ENCODE measurements at regions not wholly inside any gene's neighbourhood (a gene's known extent, or its start where the extent isn't known, plus 50 kb on each side); places are given as distances from the start of the nearest gene placed in this dataset.

DNA sequence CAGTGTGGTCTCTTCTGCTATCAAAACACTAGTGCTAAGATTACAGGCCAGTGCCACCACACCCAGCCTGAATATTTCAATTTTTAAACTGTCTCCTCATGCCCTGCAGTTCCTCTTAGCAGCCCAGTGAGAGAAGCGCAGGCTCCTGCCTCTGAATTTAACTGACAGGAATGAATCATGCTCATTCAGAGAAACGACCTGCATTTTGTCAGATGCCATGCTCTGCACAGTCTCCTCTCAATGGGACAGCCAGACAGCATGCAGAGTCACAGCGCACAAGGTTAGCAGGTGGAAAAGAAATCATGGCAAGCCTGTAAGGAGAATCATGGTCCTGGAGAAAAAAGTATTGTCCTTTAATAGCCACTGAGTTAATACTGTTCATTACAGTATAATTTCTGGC lies 691.0 kb upstream of the SEL1L start:
- DNase-seq (ENCODE audit: low read depth), result no peak
- TF ChIP-seq, protein P1, sequence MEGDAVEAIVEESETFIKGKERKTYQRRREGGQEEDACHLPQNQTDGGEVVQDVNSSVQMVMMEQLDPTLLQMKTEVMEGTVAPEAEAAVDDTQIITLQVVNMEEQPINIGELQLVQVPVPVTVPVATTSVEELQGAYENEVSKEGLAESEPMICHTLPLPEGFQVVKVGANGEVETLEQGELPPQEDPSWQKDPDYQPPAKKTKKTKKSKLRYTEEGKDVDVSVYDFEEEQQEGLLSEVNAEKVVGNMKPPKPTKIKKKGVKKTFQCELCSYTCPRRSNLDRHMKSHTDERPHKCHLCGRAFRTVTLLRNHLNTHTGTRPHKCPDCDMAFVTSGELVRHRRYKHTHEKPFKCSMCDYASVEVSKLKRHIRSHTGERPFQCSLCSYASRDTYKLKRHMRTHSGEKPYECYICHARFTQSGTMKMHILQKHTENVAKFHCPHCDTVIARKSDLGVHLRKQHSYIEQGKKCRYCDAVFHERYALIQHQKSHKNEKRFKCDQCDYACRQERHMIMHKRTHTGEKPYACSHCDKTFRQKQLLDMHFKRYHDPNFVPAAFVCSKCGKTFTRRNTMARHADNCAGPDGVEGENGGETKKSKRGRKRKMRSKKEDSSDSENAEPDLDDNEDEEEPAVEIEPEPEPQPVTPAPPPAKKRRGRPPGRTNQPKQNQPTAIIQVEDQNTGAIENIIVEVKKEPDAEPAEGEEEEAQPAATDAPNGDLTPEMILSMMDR (IDR thresholded peaks at IDR 0.05; ENCODE audit: control insufficient read depth, insufficient read depth, low read depth, low read length, missing control alignments), result no peak
- no peak overlapping the region for H3K4me3 ChIP-seq (ENCODE audit: control insufficient read depth, low read depth, low read length)

DNA sequence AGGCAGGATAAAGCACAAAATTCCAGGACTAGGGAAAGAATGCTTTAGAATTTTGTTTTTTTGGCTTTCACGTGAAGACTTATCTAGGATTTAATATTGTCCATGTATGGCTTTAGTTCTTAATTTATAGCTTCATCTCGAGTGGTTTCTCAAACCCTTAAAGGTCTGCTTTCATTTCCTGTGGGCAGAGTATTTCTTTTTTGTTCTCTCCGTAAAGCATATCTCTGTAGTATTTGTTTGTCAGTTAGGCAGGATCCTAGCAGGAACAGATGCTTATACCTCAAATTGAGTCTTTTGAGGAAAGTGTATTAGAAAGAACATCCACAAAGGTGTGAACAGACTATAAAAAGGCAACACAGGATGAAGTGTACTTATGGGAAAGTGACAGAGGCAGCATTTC lies 697.1 kb upstream of the SEL1L start:
- no peak for DNase-seq (ENCODE audit: low read depth)
- TF ChIP-seq, protein P1 (IDR thresholded peaks at IDR 0.05; ENCODE audit: control insufficient read depth, insufficient read depth, low read depth, low read length, missing control alignments), result no peak
- H3K4me3 ChIP-seq (ENCODE audit: control insufficient read depth, low read depth, low read length), result no peak overlapping the region

DNA sequence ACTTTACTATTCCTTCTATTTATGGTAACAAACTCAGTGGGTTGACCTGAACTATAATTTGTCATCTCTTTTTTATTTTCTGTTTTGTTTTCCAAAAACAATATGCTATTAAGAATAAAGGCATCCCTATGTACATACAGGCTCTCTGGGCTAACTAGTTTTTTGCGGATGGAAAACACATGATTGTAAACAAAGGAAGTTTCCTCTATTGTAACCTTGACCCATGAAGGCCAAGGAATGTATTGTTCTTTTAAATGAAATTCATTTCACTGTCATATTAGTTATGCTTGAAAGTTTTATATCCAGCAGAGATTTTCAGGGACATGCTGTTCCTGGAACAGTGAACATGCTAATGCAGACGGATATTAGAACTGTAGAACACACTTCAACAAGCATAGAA lies 705.0 kb upstream of the SEL1L start:
- TF ChIP-seq, protein P1 (IDR thresholded peaks at IDR 0.05; ENCODE audit: control insufficient read depth, insufficient read depth, low read depth, low read length, missing control alignments), result no peak
- no peak for DNase-seq (ENCODE audit: low read depth)
- no peak overlapping the region for H3K4me3 ChIP-seq (ENCODE audit: control insufficient read depth, low read depth, low read length)

DNA sequence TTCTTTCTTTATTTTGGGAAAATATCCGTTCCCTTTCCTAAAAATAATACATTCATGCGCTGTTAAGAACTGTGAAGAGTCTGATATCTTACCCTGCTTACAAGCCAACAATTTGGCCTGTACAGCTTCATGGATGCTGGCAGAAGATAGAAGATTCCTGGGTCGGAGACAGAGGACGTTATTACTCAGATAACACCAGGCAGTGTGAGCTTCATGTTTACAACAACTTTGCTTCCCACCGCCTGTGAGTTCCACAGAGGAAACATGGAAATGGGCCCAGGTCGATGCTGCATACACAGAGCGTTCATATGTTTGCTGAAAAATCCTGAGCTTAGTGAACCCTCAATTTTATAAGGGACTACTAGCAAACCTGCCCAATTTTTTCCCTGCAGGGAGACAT lies 705.6 kb upstream of the SEL1L start:
- TF ChIP-seq, protein P1 (IDR thresholded peaks at IDR 0.05; ENCODE audit: control insufficient read depth, insufficient read depth, low read depth, low read length, missing control alignments), result no peak
- no peak for DNase-seq (ENCODE audit: low read depth)
- H3K4me3 ChIP-seq (ENCODE audit: control insufficient read depth, low read depth, low read length), result no peak overlapping the region

DNA sequence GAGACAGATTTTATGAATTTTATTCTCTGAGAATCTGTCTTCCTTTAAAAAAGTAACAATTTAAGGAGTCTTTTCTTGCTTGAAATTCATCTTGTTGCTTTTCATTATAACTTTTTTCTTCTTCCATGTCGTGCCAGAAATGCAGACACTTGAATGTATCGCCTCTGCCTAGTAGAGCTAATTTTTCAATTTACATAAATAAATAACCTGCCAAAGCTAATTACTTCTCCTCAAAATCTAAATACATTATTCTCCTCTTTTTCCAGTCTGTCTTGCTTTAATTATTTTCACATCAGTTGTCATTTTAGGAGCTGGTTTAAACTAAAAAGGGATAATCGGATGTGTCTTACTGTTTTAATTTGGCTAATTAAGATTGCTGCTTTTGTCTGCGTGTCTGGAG lies 711.1 kb upstream of the SEL1L start:
- DNase-seq (ENCODE audit: low read depth), result no peak
- TF ChIP-seq, protein P1 (IDR thresholded peaks at IDR 0.05; ENCODE audit: control insufficient read depth, insufficient read depth, low read depth, low read length, missing control alignments), result no peak
- H3K4me3 ChIP-seq (ENCODE audit: control insufficient read depth, low read depth, low read length), result no peak overlapping the region

DNA sequence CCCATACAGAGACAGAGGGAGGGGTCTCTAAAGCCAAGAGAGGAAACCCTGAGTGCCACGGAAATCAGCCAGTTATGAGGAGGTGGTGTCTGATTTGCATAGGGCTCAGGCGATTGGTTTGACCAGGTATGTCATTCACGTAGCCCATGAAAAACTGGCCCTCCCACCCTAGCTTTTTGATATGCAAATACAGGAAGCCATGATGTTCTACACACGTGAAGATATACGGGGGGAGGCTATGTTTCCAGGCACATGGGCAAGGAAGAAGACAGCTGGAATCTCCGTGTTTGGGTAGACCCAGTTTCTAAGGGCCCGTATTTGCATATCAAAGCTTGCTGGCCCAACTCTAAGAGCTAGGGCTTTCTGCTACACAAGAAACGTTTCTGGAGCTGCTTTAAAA lies 717.8 kb upstream of the SEL1L start:
- H3K4me3 ChIP-seq (ENCODE audit: control insufficient read depth, low read depth, low read length), result no peak overlapping the region
- no peak for DNase-seq (ENCODE audit: low read depth)
- TF ChIP-seq, protein P1 (IDR thresholded peaks at IDR 0.05; ENCODE audit: control insufficient read depth, insufficient read depth, low read depth, low read length, missing control alignments), result no peak

DNA sequence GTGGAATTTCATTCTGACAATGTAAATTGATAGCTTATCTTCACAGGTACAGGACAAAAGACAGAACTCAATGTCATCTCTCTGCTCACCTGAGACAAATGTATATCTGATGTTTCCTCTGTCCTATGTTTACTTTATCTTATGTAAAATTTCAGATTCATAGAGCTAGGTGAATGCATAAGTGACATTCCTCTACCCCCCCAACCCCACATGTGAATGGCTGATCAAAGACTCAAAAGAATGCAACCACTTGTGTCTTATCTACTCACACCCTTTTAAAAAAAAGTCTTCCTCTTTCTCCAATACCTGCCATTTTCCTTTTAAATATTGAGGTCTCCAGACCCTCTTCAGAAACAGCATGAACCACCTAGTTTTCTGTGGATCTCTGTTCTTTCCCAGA lies 736.6 kb upstream of the SEL1L start:
- TF ChIP-seq, protein P1 (IDR thresholded peaks at IDR 0.05; ENCODE audit: control insufficient read depth, insufficient read depth, low read depth, low read length, missing control alignments), result no peak
- no peak overlapping the region for H3K4me3 ChIP-seq (ENCODE audit: control insufficient read depth, low read depth, low read length)
- no peak for DNase-seq (ENCODE audit: low read depth)
